Fibroblast of skin of right biceps (primary cell): ENCODE measurements at regions not wholly inside any gene's neighbourhood (a gene's known extent, or its start where the extent isn't known, plus 50 kb on each side); places are given as distances from the start of the nearest gene placed in this dataset.

ENCODE experiments used
- DNase-seq: peaks from one replicate; pipeline ENCODE4 v3.0.0-alpha.2; 2013

- DNase-seq, result peak; percentile 79
Observed at GRCh38 chr1:217029281-217030157, 306.3 kb upstream of the ESRRG start.

GRCh38 chr1:217027403-217028080, 304.3 kb upstream of the ESRRG start:
- no peak for DNase-seq

GRCh38 chr1:217026531-217026930, 303.3 kb upstream of the ESRRG start:
- DNase-seq, result peak; percentile 33

- DNase-seq, result no peak
Observed at GRCh38 chr1:217025381-217025780, 302.2 kb upstream of the ESRRG start.

- no peak for DNase-seq
Observed at GRCh38 chr1:217024911-217025310, 301.7 kb upstream of the ESRRG start.

GRCh38 chr1:217021956-217022355, 298.7 kb upstream of the ESRRG start:
- no peak for DNase-seq

- no peak for DNase-seq
Observed at GRCh38 chr1:217021400-217021799, 298.2 kb upstream of the ESRRG start.

GRCh38 chr1:217019475-217019874, 296.2 kb upstream of the ESRRG start:
- no peak for DNase-seq

- DNase-seq, result no peak
Observed at GRCh38 chr1:217018648-217019047, 295.4 kb upstream of the ESRRG start.

DNA sequence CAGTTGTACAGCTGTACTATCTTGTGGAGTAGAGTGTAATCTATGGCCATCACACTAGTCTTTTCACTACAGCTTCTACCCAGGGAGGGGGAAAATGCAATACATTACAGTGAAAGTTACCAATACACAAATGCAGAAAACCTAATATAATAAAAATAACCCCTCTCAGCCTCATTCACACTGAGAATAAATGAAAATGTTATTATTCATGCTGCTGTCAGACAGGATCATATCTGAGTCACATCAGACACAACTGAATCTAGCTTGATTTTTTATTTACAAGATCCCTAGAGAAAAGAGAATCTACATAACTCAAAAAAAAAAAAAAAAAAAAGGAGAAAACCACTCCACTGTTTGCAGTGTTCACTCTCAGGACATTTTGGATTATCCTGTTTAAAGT, 293.9 kb upstream of the ESRRG start:
- DNase-seq, result no peak

- no peak for DNase-seq
Observed at GRCh38 chr1:217014066-217014465, 290.8 kb upstream of the ESRRG start.

DNA sequence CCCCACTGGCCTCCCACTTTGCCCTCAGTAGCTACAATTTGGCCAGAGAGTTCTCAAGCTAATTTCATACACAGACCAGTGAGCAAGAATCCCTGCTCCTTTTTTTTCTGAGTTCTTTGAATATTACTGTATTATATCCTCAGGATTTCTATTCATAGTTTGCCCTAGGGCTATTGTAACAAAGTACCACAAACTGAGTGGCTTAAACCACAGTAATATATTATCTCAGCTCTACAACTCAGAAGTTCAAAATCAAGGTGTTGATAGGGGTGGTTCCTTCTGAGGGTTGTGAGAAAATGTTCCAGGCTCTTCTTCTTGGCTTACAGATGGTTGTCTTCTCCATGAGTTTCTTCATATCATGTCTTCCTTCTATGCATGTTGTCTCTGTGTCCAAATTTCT, 289.4 kb upstream of the ESRRG start:
- DNase-seq, result no peak

DNA sequence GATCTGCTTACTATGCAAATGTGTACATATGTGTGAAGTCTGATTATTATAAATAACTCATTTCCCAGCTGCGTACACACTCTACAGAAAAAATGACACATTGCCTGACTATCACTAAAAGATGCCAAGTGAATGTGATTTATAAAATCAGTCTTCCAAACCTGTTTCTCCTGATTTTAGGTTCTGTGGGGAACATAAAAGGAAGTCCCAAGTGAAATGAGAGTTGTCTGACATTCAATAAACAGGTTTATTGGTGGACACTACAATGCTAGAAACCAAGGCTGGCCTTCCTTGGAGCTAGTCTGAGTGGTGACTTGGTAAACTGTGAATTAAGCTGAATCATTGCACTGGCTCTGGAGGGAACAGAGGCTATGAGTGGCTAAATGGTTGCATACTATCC, 287.9 kb upstream of the ESRRG start:
- no peak for DNase-seq

GRCh38 chr1:217010253-217010652, 287.0 kb upstream of the ESRRG start:
- no peak for DNase-seq

DNA sequence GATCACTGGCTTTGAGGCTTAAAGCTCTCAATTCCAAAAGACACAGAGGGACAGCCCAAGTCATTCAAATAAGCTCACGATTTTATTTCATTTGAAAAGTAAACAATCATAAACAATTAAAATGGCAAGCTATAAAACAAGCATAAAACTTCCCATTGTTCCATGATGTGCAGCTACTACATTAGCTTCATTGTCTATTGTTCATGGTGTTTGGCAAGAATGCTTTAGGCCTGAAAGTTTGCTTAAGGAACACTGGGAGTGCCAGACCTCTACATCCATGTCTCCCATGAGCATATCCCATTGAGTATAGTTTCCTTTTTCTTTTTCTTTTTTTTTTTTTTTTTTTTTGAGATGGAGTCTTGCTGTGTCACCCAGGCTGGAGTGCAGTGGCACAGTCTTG, 286.1 kb upstream of the ESRRG start:
- no peak for DNase-seq

- DNase-seq, result no peak
Observed at GRCh38 chr1:217004776-217005436, 281.7 kb upstream of the ESRRG start.

DNA sequence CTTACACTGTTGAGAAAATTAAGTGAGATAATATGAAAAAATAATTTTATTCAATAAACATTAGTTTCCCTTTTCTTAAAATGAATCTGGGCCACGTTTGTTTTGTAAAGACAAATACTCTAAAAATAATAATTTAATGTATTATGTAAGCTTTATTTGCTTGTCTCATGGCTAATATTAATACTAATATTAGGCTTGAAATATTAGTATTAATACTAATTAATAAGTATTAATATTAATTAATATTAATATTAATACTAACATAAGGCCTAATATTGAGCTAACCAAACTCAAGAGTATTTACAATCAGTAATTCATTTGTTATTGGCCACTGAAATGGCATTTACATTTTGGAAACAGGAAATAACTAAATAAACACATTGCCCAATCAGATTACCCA, 280.1 kb upstream of the ESRRG start:
- DNase-seq, result no peak

DNA sequence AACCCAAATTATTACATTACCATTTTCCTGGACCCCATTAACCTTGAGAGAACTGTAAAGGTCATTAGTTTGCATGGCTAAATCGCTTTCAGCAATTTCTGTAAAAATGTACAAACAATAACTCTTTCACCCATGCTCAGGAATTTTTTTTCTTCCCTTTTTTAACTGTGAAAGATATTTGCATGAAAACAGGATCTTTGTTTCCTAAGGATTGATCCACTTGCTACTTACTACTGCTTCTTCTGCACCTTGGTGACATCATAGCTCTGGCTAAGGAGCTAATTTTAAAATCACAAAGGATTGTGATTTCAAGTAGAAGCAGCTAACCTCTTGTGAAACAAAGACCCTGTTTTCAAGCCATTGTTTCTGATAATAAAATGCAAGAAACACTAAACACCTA, 274.6 kb upstream of the ESRRG start:
- no peak for DNase-seq

DNA sequence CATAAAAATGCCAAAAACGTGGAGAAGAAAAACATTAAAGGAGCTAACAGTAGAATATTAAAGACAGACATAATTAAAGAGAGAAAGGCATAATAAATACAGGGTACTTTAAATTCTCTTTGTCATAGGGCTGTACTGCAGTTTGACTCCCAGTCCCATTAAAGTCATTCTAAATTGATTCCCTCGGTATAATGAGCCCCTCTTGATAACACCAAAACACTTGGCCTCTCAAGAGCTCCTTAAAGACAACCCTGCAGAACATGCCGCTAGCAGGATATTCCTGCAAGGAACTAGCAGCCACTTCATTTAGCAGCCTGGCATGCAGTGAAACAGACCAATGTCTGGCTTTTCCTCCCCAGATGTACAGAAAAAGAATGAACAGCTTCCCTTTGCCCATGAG, 273.8 kb upstream of the ESRRG start:
- no peak for DNase-seq

DNA sequence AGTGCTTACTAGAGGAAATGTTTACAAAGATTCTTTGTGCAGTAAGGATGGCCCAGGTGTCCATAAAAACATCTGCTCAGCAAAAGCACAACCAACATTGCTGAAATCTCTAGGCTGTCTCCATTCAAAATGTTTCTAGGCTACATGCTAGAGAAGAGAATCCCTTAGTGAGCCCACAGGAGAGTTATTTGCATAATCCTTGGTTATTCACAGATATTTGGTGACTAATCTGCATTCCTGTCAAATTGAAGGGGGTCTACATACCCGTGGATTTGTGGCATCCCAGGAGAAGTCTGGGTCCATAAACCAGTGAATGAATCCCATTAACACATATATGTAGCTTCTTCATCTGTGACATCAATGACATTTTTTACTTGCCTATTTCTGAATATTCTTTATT, 261.3 kb upstream of the ESRRG start:
- DNase-seq, result no peak

- DNase-seq, result no peak
Observed at GRCh38 chr1:216983823-216984222, 260.6 kb upstream of the ESRRG start.

GRCh38 chr1:216961516-216961915, 238.3 kb upstream of the ESRRG start:
- DNase-seq, result no peak

DNA sequence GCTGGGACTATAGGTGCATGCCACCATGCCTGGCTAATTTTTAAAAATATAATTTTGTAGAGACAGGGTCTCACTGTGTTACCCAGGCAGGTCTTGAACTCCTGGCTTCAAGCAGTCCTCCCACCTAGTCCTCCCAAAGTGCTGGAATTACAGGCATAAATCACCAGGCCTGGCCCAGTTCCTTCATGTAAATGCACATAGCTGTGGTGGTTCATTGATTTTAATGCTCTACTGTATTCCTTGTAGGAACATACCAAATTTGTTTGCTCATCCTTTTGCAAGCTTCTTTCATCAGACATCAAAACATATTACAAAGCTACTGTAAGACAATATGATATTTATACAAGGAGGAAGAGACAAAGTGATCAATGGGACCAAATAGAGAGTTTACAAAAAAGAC, 237.5 kb upstream of the ESRRG start:
- DNase-seq, result peak; percentile 1

DNA sequence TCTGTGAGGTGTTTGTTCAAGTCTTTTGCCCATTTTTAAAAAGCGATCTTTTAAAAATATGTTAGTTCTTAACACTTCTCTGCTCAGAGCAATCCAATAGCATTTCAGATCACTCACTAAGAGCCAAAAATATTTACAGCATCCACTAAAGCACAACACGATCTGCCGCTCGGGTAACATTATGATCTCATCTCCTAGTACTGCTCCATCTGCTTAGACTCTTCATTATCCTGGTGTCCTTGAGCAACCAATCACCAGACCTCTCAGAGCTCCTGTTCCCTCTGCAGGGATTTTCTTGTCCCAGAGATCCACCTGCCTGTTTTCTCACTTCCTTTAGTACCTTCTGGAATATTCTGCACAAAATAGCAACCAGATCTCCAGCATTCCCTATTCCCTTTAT, 235.3 kb upstream of the ESRRG start:
- no peak for DNase-seq
